Left cardiac atrium (tissue), 4 donors: ENCODE measurements at regions not wholly inside any gene's neighbourhood (a gene's known extent, or its start where the extent isn't known, plus 50 kb on each side); places are given as distances from the start of the nearest gene placed in this dataset.

Experiments used
- ATAC-seq, 2 donors: fragments of 200-7000 bp; cut with Tn5 transposase; one replicate each; pipeline ENCODE4 v1.9.1; 2020; ENCODE audit warnings: mild to moderate bottlenecking in 2 of 2, moderate library complexity in 2 of 2
- DNase-seq: peaks from one replicate; pipeline ENCODE4 v3.0.0-alpha.2; 2020
- intact Hi-C, 2 donors: fragments of 100-400 bp; cut with DNase I; formaldehyde crosslinking; loops; one replicate each; pipeline versions ENCODE4 v1.14.1 to v1.15.1; 2022 to 2023
- donor health status: DM: no; HTN: yes; CAD: no.
- donor health status: DM: no; HTN: yes; CAD: no; lungs with severe emphysema.
- donor health status: DM: yes; HTN: yes; CAD: no.
- donor health status: Dilated cardiomyopathy.

GRCh38 chr2:198757069-198757468, 700.7 kb downstream of the SATB2 start:
- DNase-seq (no peak), ATAC-seq (no peak)
- intact Hi-C loops, result no loop called here

DNA sequence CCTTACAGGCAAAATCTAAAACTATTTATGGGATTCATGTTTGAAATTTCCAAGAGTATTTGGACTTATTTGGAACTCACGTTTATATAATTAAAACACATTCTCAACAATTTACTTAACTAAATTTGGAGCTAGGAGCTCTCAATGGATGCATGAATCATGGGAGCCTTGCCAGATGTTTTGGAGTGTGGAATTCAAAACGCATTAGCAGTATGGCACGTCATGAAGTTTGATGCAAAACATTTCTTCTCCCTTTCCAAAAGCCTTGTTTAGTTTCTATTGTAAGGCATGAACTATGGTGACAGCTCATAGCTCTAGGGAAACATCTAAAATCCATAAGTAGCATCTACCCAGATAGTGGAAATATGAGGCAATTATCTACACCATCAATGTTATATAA, 701.6 kb downstream of the SATB2 start:
- intact Hi-C loops, result no loop called here
- ATAC-seq, result no peak
- no peak for DNase-seq

- no peak for ATAC-seq
- intact Hi-C loops, result no loop called here
These were observed 704.6 kb downstream of the SATB2 start for GRCh38 chr2:198753101-198753500.

GRCh38 chr2:198749364-198749763, 708.4 kb downstream of the SATB2 start:
- no peak for DNase-seq
- ATAC-seq, result no peak
- intact Hi-C loops, result no loop called here

More at GRCh38 chr2:198753101-198753500, 704.6 kb downstream of the SATB2 start:
- DNase-seq, result no peak

- intact Hi-C loops, result no loop called here
- DNase-seq (no peak), ATAC-seq (no peak)
These were observed 725.8 kb downstream of the SATB2 start for GRCh38 chr2:198731842-198732399.

GRCh38 chr2:198720266-198720665, 737.5 kb downstream of the SATB2 start:
- intact Hi-C loops, result no loop called here

GRCh38 chr2:198717451-198717850, 740.3 kb downstream of the SATB2 start:
- DNase-seq, result no peak
- intact Hi-C loops, result no loop called here
- no peak for ATAC-seq

More at GRCh38 chr2:198720266-198720665, 737.5 kb downstream of the SATB2 start:
- DNase-seq, result no peak
- ATAC-seq, result no peak

DNA sequence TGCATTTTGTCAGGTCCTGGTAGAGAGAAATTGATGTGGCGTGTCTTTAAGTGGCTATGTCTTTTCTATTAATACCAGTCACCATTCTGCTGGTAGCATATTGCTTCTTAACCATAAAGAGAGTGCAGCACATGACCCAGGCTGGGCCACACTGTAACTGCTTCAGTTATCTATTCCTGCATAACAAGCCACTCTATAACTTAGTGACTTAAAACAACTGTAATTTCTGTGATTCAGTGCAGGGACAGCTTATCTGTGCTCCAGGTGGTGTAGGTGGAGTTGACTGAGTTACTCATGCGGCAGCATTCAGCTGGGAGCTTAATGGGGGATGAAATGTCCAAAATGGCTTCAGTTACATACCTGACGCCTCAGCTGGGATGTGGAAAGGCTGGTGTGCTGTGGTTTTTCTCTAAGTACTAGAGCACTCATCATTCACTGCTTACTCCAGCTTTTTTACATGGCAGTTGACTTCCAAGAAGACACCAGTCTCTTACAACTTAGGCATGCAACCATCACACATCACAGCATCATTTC, 742.4 kb downstream of the SATB2 start:
- intact Hi-C loops, result no loop called here
- ATAC-seq, result no peak
- no peak for DNase-seq

DNA sequence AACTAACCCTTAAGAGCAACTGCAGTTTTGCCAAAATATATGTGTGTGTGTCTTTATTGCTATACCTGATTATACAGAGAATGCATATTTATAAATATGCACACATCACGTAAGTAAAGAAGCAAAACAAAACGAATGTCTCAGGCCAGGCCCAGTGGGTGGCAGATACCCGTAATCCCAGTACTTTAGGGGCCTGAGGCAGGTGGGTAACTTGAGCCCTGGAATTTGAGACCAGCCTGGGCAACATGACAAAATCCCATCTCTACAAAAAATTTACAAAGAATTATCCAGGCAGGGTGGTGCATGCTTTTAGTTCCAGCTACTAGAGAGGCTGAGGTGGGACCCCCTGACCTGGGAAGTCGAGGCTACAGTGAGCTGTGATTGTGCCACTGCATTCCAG, 745.3 kb downstream of the SATB2 start:
- intact Hi-C loops, result no loop called here
- no peak for DNase-seq
- no peak for ATAC-seq

DNA sequence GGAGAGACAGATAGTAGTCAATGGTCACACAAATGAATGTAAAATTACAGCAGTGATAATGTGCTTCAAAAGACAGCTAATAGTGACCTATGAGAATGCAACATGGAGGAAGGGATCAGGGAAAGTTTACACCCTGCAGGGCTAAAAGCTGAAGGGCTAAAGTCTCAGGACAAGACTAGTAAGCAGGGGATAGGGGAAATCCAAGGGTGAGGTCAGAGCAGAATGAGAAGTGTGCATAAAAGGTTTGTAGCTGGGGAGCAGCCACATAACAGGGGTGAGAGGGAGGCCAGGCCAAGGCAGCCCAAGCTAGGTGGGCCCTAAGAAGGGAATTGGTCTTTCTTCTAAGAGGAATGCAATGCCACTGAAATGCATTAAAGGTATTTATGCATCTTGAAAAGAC, 746.3 kb downstream of the SATB2 start:
- ATAC-seq (no peak), DNase-seq (no peak)
- intact Hi-C loops, result no loop called here

GRCh38 chr2:198710562-198710961, 747.2 kb downstream of the SATB2 start:
- intact Hi-C loops, result no loop called here

DNA sequence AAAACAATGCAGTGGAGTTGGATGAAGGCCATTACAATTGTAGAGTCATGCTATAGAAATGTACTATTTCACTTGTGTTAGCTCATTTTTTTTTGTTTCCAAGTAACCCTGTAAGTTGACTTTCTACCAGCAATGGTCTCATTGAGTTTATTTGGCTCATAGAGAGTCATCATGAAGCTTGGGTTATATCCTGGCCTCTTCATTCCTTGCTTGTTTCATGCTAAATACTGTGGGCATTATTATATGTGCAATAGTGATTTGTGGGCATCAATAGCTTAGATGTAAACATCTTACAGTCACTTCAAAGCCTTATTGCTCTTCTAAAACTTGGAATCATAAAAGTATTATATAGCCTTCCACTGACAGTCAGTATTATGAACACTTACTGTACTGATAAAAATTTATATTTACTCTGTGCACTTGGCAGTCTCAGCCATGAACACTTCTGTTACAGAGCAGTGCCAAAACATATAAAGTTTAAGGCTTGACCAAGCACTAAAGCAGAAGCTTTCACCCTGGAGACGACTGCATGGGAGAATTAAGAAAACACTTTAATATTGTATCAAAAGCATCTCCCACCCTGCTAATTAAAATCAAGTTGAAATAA, 751.2 kb downstream of the SATB2 start:
- DNase-seq (no peak), ATAC-seq (no peak)
- intact Hi-C loops, result no loop called here

More at GRCh38 chr2:198710562-198710961, 747.2 kb downstream of the SATB2 start:
- ATAC-seq (no peak), DNase-seq (no peak)

- DNase-seq (no peak), ATAC-seq (no peak)
- intact Hi-C loops, result no loop called here
These were observed 754.5 kb downstream of the SATB2 start for GRCh38 chr2:198703281-198703680.

DNA sequence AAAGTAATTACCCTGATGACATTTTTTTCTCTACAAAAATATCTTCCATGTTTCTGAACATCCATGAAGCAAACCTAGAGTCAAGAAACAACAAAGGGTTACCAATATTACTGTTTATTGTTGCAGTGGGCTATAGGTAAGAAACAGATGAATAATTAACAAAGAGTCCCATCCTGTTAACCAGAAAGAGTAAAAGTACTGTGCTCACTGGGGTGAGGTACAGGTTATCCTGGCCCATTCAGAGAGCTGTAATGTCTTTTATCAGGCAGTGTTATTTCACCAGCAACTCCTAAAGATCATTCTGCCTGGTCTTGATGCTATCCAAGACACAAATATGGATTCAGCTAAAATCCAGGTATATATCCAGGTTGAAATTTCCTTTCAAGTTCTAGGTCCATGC, 754.9 kb downstream of the SATB2 start:
- intact Hi-C loops, result no loop called here
- ATAC-seq (no peak), DNase-seq (no peak)

GRCh38 chr2:198701481-198701880, 756.3 kb downstream of the SATB2 start:
- intact Hi-C loops, result no loop called here
- no peak for DNase-seq
- no peak for ATAC-seq

DNA sequence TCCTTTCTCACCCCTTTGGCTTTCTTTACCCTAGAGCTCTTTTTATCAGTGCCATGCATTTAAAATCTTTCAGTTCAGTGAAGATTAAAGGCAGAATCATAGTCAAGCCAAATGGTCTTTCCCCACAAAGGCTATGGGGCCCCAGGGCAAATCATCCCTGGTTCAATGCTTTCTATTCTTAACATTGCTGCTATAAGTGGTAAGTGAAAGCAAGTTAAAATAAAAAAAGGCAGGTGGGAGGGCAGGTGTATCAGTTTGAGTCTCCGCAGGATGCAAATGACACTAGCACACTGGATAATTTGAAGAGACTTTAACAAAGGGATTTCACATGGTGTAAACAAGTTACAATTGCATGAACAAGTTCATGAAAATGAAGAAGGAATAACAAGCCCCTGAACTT, 757.4 kb downstream of the SATB2 start:
- intact Hi-C loops, result no loop called here
- no peak for ATAC-seq
- DNase-seq, result no peak

DNA sequence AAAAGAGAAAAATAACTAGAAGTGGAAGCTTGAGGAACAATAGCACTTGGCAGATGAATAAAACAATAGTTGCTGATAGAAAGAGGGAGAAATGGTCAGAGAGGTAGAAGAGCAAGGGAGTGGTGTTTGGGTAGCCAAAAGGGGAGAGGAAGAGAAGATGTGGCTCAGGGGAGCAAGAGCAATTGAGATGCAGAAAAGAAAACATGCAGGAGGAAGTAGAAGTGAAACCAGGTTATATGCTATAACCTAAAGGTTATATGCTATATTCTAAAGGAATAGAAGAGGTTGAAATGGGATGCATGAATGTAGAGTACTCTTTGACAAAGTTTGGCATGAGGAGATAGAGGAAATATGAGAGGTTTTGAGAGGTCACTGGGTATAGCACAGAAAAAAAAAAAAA, 759.5 kb downstream of the SATB2 start:
- intact Hi-C loops, result no loop called here
- ATAC-seq, result no peak

GRCh38 chr2:198697794-198698193, 759.9 kb downstream of the SATB2 start:
- DNase-seq (no peak), ATAC-seq (no peak)
- intact Hi-C loops, result no loop called here

More for the DNA sequence above, 759.5 kb downstream of the SATB2 start:
- DNase-seq, result no peak

DNA sequence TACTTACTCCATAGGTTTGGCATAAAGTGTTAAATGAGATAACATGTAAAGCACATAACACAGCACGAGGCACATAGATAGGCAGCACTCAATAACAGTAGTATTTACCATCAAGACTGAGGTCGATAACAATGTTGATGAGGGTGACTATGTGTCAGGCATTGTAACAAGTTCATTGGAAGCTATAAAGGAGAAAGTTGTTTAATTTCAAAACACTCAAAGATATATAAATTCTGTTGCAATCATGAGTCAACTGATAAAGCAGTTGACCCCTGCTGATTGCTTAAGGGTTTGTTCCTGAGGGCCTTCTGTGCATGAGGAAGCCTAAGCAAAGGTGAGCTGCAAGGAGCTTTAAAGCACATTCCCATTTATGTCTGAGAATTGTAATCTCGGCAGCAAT, 760.5 kb downstream of the SATB2 start:
- no peak for ATAC-seq
- intact Hi-C loops, result no loop called here
- DNase-seq, result no peak

DNA sequence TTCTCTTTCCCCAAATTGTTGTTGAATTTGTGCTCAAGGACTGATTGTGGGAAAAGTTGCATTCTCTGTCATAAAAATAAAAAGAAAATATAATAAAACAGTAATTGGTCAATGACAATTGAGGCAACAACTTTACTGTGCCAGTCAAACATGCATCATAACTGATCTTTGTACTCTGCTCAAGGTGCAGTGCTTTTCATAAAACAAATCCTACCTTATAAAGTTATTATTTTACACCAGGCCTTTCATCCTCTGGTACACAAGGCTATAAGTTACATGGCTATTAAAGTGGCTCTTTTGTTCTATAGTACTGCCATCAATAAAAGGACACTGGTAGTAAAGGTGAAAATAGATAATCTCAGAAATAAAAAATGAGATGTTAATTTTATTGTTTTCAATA, 761.9 kb downstream of the SATB2 start:
- intact Hi-C loops, result no loop called here

GRCh38 chr2:198692907-198693510, 764.7 kb downstream of the SATB2 start:
- DNase-seq, result no peak
- no peak for ATAC-seq
- intact Hi-C loops, result no loop called here

More for the DNA sequence above, 761.9 kb downstream of the SATB2 start:
- DNase-seq (no peak), ATAC-seq (no peak)
